Activated naive CD4-positive, alpha-beta T cell treated with anti-CD3 and anti-CD28 coated beads, Interleukin-2, amount 50 U/mL, for 72 hours (primary cell): ENCODE measurements at regions not wholly inside any gene's neighbourhood (a gene's known extent, or its start where the extent isn't known, plus 50 kb on each side); places are given as distances from the start of the nearest gene placed in this dataset.

Source experiments
- ATAC-seq, 2 donors: fragments of 150-1000 bp; cut with Tn5 transposase; 2 replicates each; pipeline ENCODE4 v1.10.0; 2021; ENCODE audit warnings: mild to moderate bottlenecking in 2 of 2, moderate library complexity in 2 of 2
- DNase-seq, 2 donors: peaks; one replicate each; pipeline ENCODE4 v3.0.0; 2021 to 2022; ENCODE audit warnings: low spot score in 2 of 2
- H3K27ac Mint-ChIP-seq, 2 donors: one replicate each; pipeline ENCODE4 v1.8.0; 2022; ENCODE audit warnings: mild to moderate bottlenecking in 2 of 2, mixed read lengths in 2 of 2
- H3K36me3 Mint-ChIP-seq, 2 donors: one replicate each; pipeline ENCODE4 v1.8.0; 2022; ENCODE audit warnings: mixed read lengths in 2 of 2
- H3K9me3 Mint-ChIP-seq, 2 donors: one replicate each; pipeline ENCODE4 v1.8.0; 2022; ENCODE audit warnings: mixed read lengths in 2 of 2

- Mint-ChIP-seq H3K9me3 (peaks cover 15 to 18% of the 10 kb centered on the region in 2 donors), H3K36me3 (no peaks in the 10 kb centered on the region), H3K27ac (no peak overlapping the region)
- DNase-seq, result no peak
- no peak for ATAC-seq
These were observed 173.0 kb upstream of the PCDH18 start for GRCh38 chr4:137705171-137705783.

GRCh38 chr4:137703195-137703594, 170.9 kb upstream of the PCDH18 start:
- no peaks in the 10 kb centered on the region for H3K36me3 Mint-ChIP-seq
- peaks cover 13 to 25% of the 10 kb centered on the region in 2 donors for H3K9me3 Mint-ChIP-seq
- no peak for ATAC-seq
- DNase-seq, result no peak
- no peak overlapping the region for H3K27ac Mint-ChIP-seq

GRCh38 chr4:137702512-137702911, 170.2 kb upstream of the PCDH18 start:
- H3K9me3 Mint-ChIP-seq, result peaks cover 13 to 23% of the 10 kb centered on the region in 2 donors
- no peaks in the 10 kb centered on the region for H3K36me3 Mint-ChIP-seq
- H3K27ac Mint-ChIP-seq, result no peak overlapping the region
- DNase-seq (no peak), ATAC-seq (no peak)

GRCh38 chr4:137701401-137701800, 169.1 kb upstream of the PCDH18 start:
- DNase-seq (no peak), ATAC-seq (no peak)
- Mint-ChIP-seq H3K36me3 (no peaks in the 10 kb centered on the region), H3K27ac (no peak overlapping the region), H3K9me3 (peaks cover 13 to 20% of the 10 kb centered on the region in 2 donors)

GRCh38 chr4:137700751-137701150, 168.5 kb upstream of the PCDH18 start:
- no peaks in the 10 kb centered on the region for H3K36me3 Mint-ChIP-seq
- DNase-seq (no peak), ATAC-seq (no peak)
- H3K9me3 Mint-ChIP-seq, result peaks cover 13 to 17% of the 10 kb centered on the region in 2 donors
- no peak overlapping the region for H3K27ac Mint-ChIP-seq

- DNase-seq (no peak), ATAC-seq (no peak)
- H3K27ac Mint-ChIP-seq, result no peak overlapping the region
- H3K9me3 Mint-ChIP-seq, result peaks cover 13 to 17% of the 10 kb centered on the region in 2 donors
- peaks cover 0 to 4% of the 10 kb centered on the region in 2 donors for H3K36me3 Mint-ChIP-seq
These were observed 167.8 kb upstream of the PCDH18 start for GRCh38 chr4:137700072-137700471.

- Mint-ChIP-seq H3K36me3 (peaks cover 0 to 4% of the 10 kb centered on the region in 2 donors), H3K9me3 (peaks cover 4 to 7% of the 10 kb centered on the region in 2 donors)
These were observed 161.8 kb upstream of the PCDH18 start for GRCh38 chr4:137694138-137694537.

GRCh38 chr4:137693641-137694040, 161.3 kb upstream of the PCDH18 start:
- Mint-ChIP-seq H3K9me3 (peaks cover 3 to 6% of the 10 kb centered on the region in 2 donors), H3K27ac (no peak overlapping the region), H3K36me3 (peaks cover 0 to 4% of the 10 kb centered on the region in 2 donors)
- no peak for ATAC-seq
- DNase-seq, result no peak

More at GRCh38 chr4:137694138-137694537, 161.8 kb upstream of the PCDH18 start:
- no peak for DNase-seq
- ATAC-seq, result no peak
- no peak overlapping the region for H3K27ac Mint-ChIP-seq

GRCh38 chr4:137692205-137692604, 159.9 kb upstream of the PCDH18 start:
- DNase-seq (no peak), ATAC-seq (no peak)
- H3K9me3 Mint-ChIP-seq, result peaks cover 0 to 3% of the 10 kb centered on the region in 2 donors
- no peak overlapping the region for H3K27ac Mint-ChIP-seq
- H3K36me3 Mint-ChIP-seq, result peaks cover 0 to 4% of the 10 kb centered on the region in 2 donors

- Mint-ChIP-seq H3K9me3 (peaks cover 3 to 6% of the 10 kb centered on the region in 2 donors), H3K36me3 (no peaks in the 10 kb centered on the region), H3K27ac (no peak overlapping the region)
- DNase-seq (no peak), ATAC-seq (no peak)
These were observed 156.4 kb upstream of the PCDH18 start for GRCh38 chr4:137688651-137689050.

- Mint-ChIP-seq H3K36me3 (no peaks in the 10 kb centered on the region), H3K27ac (no peak overlapping the region), H3K9me3 (peaks cover 0 to 6% of the 10 kb centered on the region in 2 donors)
- DNase-seq, result no peak
- no peak for ATAC-seq
These were observed 153.1 kb upstream of the PCDH18 start for GRCh38 chr4:137685357-137685756.

GRCh38 chr4:137681081-137681480, 148.8 kb upstream of the PCDH18 start:
- DNase-seq (no peak), ATAC-seq (no peak)
- H3K27ac Mint-ChIP-seq, result no peak overlapping the region
- no peaks in the 10 kb centered on the region for H3K36me3 Mint-ChIP-seq
- H3K9me3 Mint-ChIP-seq, result peaks cover 0 to 9% of the 10 kb centered on the region in 2 donors

GRCh38 chr4:137678796-137679195, 146.5 kb upstream of the PCDH18 start:
- no peak overlapping the region for H3K27ac Mint-ChIP-seq
- ATAC-seq (no peak), DNase-seq (no peak)
- H3K9me3 Mint-ChIP-seq, result peaks cover 0 to 9% of the 10 kb centered on the region in 2 donors
- no peaks in the 10 kb centered on the region for H3K36me3 Mint-ChIP-seq

GRCh38 chr4:137677863-137678262, 145.6 kb upstream of the PCDH18 start:
- ATAC-seq (no peak), DNase-seq (no peak)
- Mint-ChIP-seq H3K27ac (no peak overlapping the region), H3K9me3 (peaks cover 0 to 9% of the 10 kb centered on the region in 2 donors), H3K36me3 (no peaks in the 10 kb centered on the region)

GRCh38 chr4:137676357-137676998, 144.2 kb upstream of the PCDH18 start:
- ATAC-seq (no peak), DNase-seq (no peak)
- Mint-ChIP-seq H3K27ac (no peak overlapping the region), H3K9me3 (peaks cover 0 to 9% of the 10 kb centered on the region in 2 donors), H3K36me3 (no peaks in the 10 kb centered on the region)

GRCh38 chr4:137674066-137674465, 141.8 kb upstream of the PCDH18 start:
- Mint-ChIP-seq H3K36me3 (no peaks in the 10 kb centered on the region), H3K9me3 (peaks cover 0 to 9% of the 10 kb centered on the region in 2 donors), H3K27ac (no peak overlapping the region)
- no peak for DNase-seq
- ATAC-seq, result no peak

GRCh38 chr4:137668885-137669545, 136.7 kb upstream of the PCDH18 start:
- DNase-seq (no peak), ATAC-seq (no peak)
- no peak overlapping the region for H3K27ac Mint-ChIP-seq
- peaks cover 0 to 4% of the 10 kb centered on the region in 2 donors for H3K9me3 Mint-ChIP-seq
- H3K36me3 Mint-ChIP-seq, result no peaks in the 10 kb centered on the region
